HepG2 (cell line): ENCODE measurements at regions not wholly inside any gene's neighbourhood (a gene's known extent, or its start where the extent isn't known, plus 50 kb on each side); places are given as distances from the start of the nearest gene placed in this dataset.
A peak's percentile ranks its signal among the peaks of the same experiment; 100 is the strongest.

Experiments
- ATAC-seq: fragments of 200-7000 bp; cut with Tn5 transposase; 3 replicates; pipeline ENCODE4 v1.9.1; 2020; ENCODE audit warnings: mild to moderate bottlenecking, moderate library complexity
- BruUV-seq: library from RNA; stranded (reverse); fragments of 400-500 nt; replicated peaks from 2 replicates; lab custom pipeline; 2021; lab: Mats Ljungman, UMichigan
- CTCF ChIA-PET: fragments of 300-600 bp; formaldehyde crosslinking; extraction: SDS; loops from one replicate; lab custom pipeline; 2021; ENCODE audit warnings: low total read pairs, inconsistent platforms, low intra/inter-chr PET ratio; lab: Yijun Ruan, JAX
- POLR2A ChIA-PET: fragments of 350-600 bp; sonication (Branson Sonifier 250); formaldehyde crosslinking; loops from one replicate; lab custom pipeline; 2020; ENCODE audit warnings: antibody characterized with exemption, inconsistent platforms; lab: Yijun Ruan, JAX
- DNase-seq: peaks from one replicate; pipeline ENCODE4 v3.0.0-alpha.2; 2015; ENCODE audit warnings: low spot score
- FAIRE-seq: peaks from 3 replicates; lab custom pipeline; 2011; peaks lifted over from hg19 to GRCh38; lab: Jason Lieb, UNC
- H2AFZ ChIP-seq: one replicate; pipeline ENCODE4 v1.6.1; 2011; ENCODE audit warnings: low read length, inconsistent platforms
- H3K27ac ChIP-seq: fragments of 300-600 bp; 3 replicates; pipeline ENCODE4 v1.8.0; 2011; ENCODE audit warnings: mixed run types, mild to moderate bottlenecking, mixed read lengths, low read length, inconsistent platforms; ENCODE audit not compliant: insufficient read depth; ENCODE audit errors: extremely low read length
- H3K27me3 ChIP-seq, 2 experiments: fragments of 200-600 bp in 1 of 2; 2 replicates in 1 of 2; 3 replicates in 1 of 2; pipeline versions ENCODE4 v1.6.0 to v1.8.0; 2011; ENCODE audit warnings: low read length in 2 of 2, mild to moderate bottlenecking in 2 of 2, moderate library complexity in 2 of 2, inconsistent platforms in 1 of 2; ENCODE audit not compliant: insufficient read depth in 2 of 2, control insufficient read depth in 1 of 2
- H3K36me3 ChIP-seq, 2 experiments: fragments of 200-600 bp in 1 of 2; replicated peaks in 1 of 2; 2 replicates in 1 of 2; 3 replicates in 1 of 2; pipeline versions ENCODE4 v1.5.1 to v1.8.0; 2011; ENCODE audit warnings: low read length in 2 of 2, inconsistent platforms in 1 of 2; ENCODE audit not compliant: insufficient read depth in 2 of 2, control insufficient read depth in 1 of 2
- H3K4me1 ChIP-seq: 2 replicates; pipeline ENCODE4 v1.5.1; 2012; ENCODE audit warnings: low read length, inconsistent platforms; ENCODE audit not compliant: insufficient read depth
- H3K4me2 ChIP-seq: 2 replicates; pipeline ENCODE4 v1.6.0; 2011; ENCODE audit warnings: low read depth, low read length, inconsistent platforms
- H3K4me3 ChIP-seq, 3 experiments: fragments of 200-600 bp in 1 of 3; sonication (generic), shearing (Covaris generic) in 1 of 3; replicated peaks in 1 of 3; 2 replicates each; pipeline ENCODE4 v1.5.1; 2011 to 2016; ENCODE audit warnings: low read length in 3 of 3, inconsistent platforms in 2 of 3, low read depth in 2 of 3, mild to moderate bottlenecking in 2 of 3, control low read depth in 1 of 3, mixed read lengths in 1 of 3; ENCODE audit not compliant: insufficient read depth in 1 of 3
- H3K79me2 ChIP-seq: one replicate; pipeline ENCODE4 v1.6.1; 2011; ENCODE audit warnings: low read length, inconsistent platforms; ENCODE audit not compliant: insufficient read depth
- H3K9ac ChIP-seq: 2 replicates; pipeline ENCODE4 v1.6.0; 2011; ENCODE audit warnings: mild to moderate bottlenecking, low read depth, low read length, inconsistent platforms; ENCODE audit not compliant: insufficient read depth
- H3K9me3 ChIP-seq: 2 replicates; pipeline ENCODE4 v1.5.1; 2012; ENCODE audit warnings: mild to moderate bottlenecking, low read length
- H4K20me1 ChIP-seq: 2 replicates; pipeline ENCODE4 v1.6.0; 2011; ENCODE audit warnings: inconsistent platforms, mild to moderate bottlenecking, low read length, moderate library complexity; ENCODE audit not compliant: insufficient read depth
- MAFF ChIP-seq: IDR thresholded peaks from 2 replicates; pipeline ENCODE4 v1.6.1; 2011; ENCODE audit warnings: low read depth, low read length, improper control_type of control experiment
- MAFK ChIP-seq, 2 experiments: IDR thresholded peaks in 1 of 2; conservative IDR thresholded peaks in 1 of 2; 2 replicates each; pipeline ENCODE4 v1.6.1; 2011; ENCODE audit warnings: improper control_type of control experiment in 2 of 2, low read length in 2 of 2
- NR3C1 ChIP-seq: sonication (generic); formaldehyde crosslinking; IDR thresholded peaks from 2 replicates; pipeline ENCODE4 v1.4.0; 2020; ENCODE audit warnings: missing genetic modification reagents
- SETDB1 ChIP-seq: sonication (generic); formaldehyde crosslinking; IDR thresholded peaks from 2 replicates; pipeline ENCODE4 v1.5.1; 2020; ENCODE audit warnings: missing genetic modification reagents, mild to moderate bottlenecking, borderline replicate concordance
- U2AF1 ChIP-seq: fragments of 200-400 bp; formaldehyde crosslinking; optimal IDR thresholded peaks from 2 replicates; pipeline ENCODE3; 2017; ENCODE audit warnings: mild to moderate bottlenecking, low read depth, low read length
- ZNF143 ChIP-seq: sonication (generic); formaldehyde crosslinking; IDR thresholded peaks from 2 replicates; pipeline ENCODE4 v1.4.0; 2020; ENCODE audit warnings: missing genetic modification reagents
- ZNF605 ChIP-seq: sonication (generic); formaldehyde crosslinking; IDR thresholded peaks from 2 replicates; pipeline ENCODE4 v1.8.0; 2022; ENCODE audit warnings: mild to moderate bottlenecking, missing genetic modification reagents
- WGBS: methylation state at CpG from one replicate; pipeline ENCODE4 v1.1.6; 2017; ENCODE audit warnings: low lambda C conversion rate; 5-methylcytosine and 5-hydroxymethylcytosine counted together
- in situ Hi-C: cut with HindIII; loops from 2 replicates; pipeline ENCODE4 v1.10.0; 2017; ENCODE audit warnings: low pct_unique_long_range_greater_than_20kb; ENCODE audit not compliant: extremely low pct_ligation_motif_present
- intact Hi-C: fragments of 100-400 bp; cut with micrococcal nuclease; formaldehyde crosslinking; loops from one replicate; pipeline ENCODE4 v1.10.0; 2022; ENCODE audit not compliant: unreplicated experiment
- TF ChIP-seq, protein P1 (sequence below), 2 experiments: sonication (generic) in 1 of 2; formaldehyde crosslinking in 1 of 2; IDR thresholded peaks; 2 replicates each; pipeline versions ENCODE4 v1.4.0 to v1.6.1; 2016 to 2020; ENCODE audit warnings: borderline replicate concordance in 1 of 2, low read depth in 1 of 2, mild to moderate bottlenecking in 1 of 2, missing genetic modification reagents in 1 of 2

DNA sequence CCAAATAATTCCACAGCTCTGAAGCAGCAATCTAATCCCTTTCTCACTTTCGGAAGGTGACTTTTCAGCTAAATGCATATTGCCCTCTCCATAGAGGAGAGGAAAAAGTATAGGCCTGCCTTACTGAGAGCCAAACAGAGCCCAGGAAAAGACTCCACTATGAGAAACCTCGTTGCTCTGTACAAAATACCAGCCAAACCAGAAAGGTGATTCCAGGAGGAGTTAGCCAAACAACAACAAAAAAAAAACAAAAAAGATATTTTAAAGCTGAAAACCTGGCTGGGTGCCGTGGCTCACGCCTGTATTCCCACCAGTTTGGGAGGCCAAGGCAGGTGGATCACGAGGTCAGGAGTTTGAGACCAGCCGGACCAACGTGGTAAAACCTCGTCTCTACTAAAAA is 70.5 kb downstream of the HOXA1 start (continued):
- TF ChIP-seq, protein P1, sequence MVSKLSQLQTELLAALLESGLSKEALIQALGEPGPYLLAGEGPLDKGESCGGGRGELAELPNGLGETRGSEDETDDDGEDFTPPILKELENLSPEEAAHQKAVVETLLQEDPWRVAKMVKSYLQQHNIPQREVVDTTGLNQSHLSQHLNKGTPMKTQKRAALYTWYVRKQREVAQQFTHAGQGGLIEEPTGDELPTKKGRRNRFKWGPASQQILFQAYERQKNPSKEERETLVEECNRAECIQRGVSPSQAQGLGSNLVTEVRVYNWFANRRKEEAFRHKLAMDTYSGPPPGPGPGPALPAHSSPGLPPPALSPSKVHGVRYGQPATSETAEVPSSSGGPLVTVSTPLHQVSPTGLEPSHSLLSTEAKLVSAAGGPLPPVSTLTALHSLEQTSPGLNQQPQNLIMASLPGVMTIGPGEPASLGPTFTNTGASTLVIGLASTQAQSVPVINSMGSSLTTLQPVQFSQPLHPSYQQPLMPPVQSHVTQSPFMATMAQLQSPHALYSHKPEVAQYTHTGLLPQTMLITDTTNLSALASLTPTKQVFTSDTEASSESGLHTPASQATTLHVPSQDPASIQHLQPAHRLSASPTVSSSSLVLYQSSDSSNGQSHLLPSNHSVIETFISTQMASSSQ (IDR thresholded peaks at IDR 0.05; ENCODE audit: low read depth) = no peak
- TF ChIP-seq, protein P1 (CRISPR knock-in tag; IDR thresholded peaks at IDR 0.05; ENCODE audit: borderline replicate concordance) = no peak
- no peak for TF ChIP-seq NR3C1
- TF ChIP-seq, all 625 proteins: peak for 0

DNA sequence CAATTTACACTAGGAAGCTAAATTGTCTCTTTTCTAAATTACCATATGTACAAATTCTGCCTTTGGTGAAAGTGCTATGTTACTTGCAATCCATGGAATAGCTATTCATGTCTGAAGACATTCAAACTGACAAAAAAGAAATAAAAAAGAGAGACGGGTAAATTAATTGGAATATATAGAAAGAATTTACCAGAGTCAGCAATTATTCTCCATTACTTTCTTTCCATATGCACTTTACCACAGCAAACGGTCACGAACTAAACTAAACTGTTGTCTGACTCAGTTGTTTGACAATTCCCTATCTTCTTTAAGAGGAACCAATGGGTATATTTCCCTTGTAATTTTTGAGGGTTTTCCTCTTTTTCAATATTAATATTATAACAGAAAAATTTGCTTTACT is 85.7 kb downstream of the HOXA1 start:
- intact Hi-C loops = no loop called here
- Histone ChIP-seq H3K79me2 (no peaks in the 10 kb centered on the region), H3K4me3 (no peak overlapping the region), H3K9me3 (no peaks in the 10 kb centered on the region), H3K27ac (no peak overlapping the region), H3K4me2 (no peak overlapping the region), H2AFZ (no peak overlapping the region), H4K20me1 (no peaks in the 10 kb centered on the region), H3K27me3 (no peaks in the 10 kb centered on the region), H3K9ac (no peak overlapping the region), H3K36me3 (no peaks in the 10 kb centered on the region), H3K4me1 (no peaks in the 10 kb centered on the region)
- no peak for ATAC-seq
- FAIRE-seq = no peak
- CTCF ChIA-PET = no interaction called here
- DNase-seq = no peak
- POLR2A ChIA-PET = no interaction called here
- WGBS = 31% methylated on average over 3 of the region's 3 CpGs
- TF ChIP-seq U2AF1 = no peak
- TF ChIP-seq SETDB1 (CRISPR knock-in tag) = no peak
- peak; percentile 66 to 86 for TF ChIP-seq MAFK (conservative IDR thresholded peaks at IDR 0.05 in 1 of 2, IDR thresholded peaks at IDR 0.05 in 1 of 2; ENCODE audit: low read length in 2 of 2)
- TF ChIP-seq MAFF = peak; percentile 78
- TF ChIP-seq ZNF605 = no peak
- TF ChIP-seq ZNF143 (CRISPR knock-in tag) = no peak
- no TSS peak for BruUV-seq
- in situ Hi-C loops = no loop called here
